K562 (cell line): ENCODE measurements at regions not wholly inside any gene's neighbourhood (a gene's known extent, or its start where the extent isn't known, plus 50 kb on each side); places are given as distances from the start of the nearest gene placed in this dataset.

Experiments
- ATAC-seq: fragments of 200-7000 bp; cut with Tn5 transposase; 3 replicates; pipeline ENCODE4 v1.9.1; 2020; ENCODE audit warnings: moderate library complexity
- BruUV-seq: library from RNA; stranded (reverse); fragments of 400-500 nt; replicated peaks from 2 replicates; lab custom pipeline; 2021; lab: Mats Ljungman, UMichigan
- CTCF ChIA-PET: fragments of 300-600 bp; formaldehyde crosslinking; extraction: SDS; loops from one replicate; lab custom pipeline; 2021; ENCODE audit warnings: low intra/inter-chr PET ratio; lab: Yijun Ruan, JAX
- POLR2A ChIA-PET: fragments of 300-600, 350-650 bp; sonication (Branson Sonifier 250); formaldehyde crosslinking; extraction: SDS; loops from one replicate; lab custom pipeline; 2021; ENCODE audit warnings: antibody characterized with exemption, inconsistent platforms; lab: Yijun Ruan, JAX
- DNase-seq, 4 experiments: peaks; one replicate each; pipeline versions ENCODE4 v3.0.0 to v3.0.0-alpha.2; 2011 to 2018; ENCODE audit warnings: low spot score in 3 of 4, mixed read lengths in 3 of 4; ENCODE audit errors: extremely low read depth in 1 of 4
- FAIRE-seq: peaks from 2 replicates; lab custom pipeline; 2011; peaks lifted over from hg19 to GRCh38; lab: Jason Lieb, UNC
- H2AFZ ChIP-seq: 2 replicates; pipeline ENCODE4 v1.6.0; 2011; ENCODE audit warnings: low read depth, low read length, control low read depth, inconsistent platforms
- H3K27ac ChIP-seq: fragments of 200-600 bp; 3 replicates; pipeline ENCODE4 v1.8.0; 2011; ENCODE audit warnings: low read depth, mild to moderate bottlenecking, control low read depth, inconsistent platforms, low read length, moderate library complexity, mixed read lengths; ENCODE audit errors: extremely low read depth
- H3K27me3 ChIP-seq, 2 experiments: fragments of 300-600 bp in 1 of 2; 2 replicates in 1 of 2; 3 replicates in 1 of 2; pipeline versions ENCODE4 v1.6.0 to v1.8.0; 2011; ENCODE audit warnings: inconsistent platforms in 2 of 2, low read length in 2 of 2, mild to moderate bottlenecking in 1 of 2, mixed read lengths in 1 of 2, moderate library complexity in 1 of 2; ENCODE audit not compliant: control insufficient read depth in 2 of 2, insufficient read depth in 2 of 2
- H3K36me3 ChIP-seq: fragments of 300-600 bp; 3 replicates; pipeline ENCODE4 v1.8.0; 2011; ENCODE audit warnings: mild to moderate bottlenecking, low read length, inconsistent platforms; ENCODE audit not compliant: control insufficient read depth, insufficient read depth
- H3K4me1 ChIP-seq, 2 experiments: fragments of 200-600 bp in 1 of 2; replicated peaks in 1 of 2; 2 replicates in 1 of 2; 3 replicates in 1 of 2; pipeline versions ENCODE4 v1.5.1 to v1.8.0; 2011; ENCODE audit warnings: inconsistent platforms in 2 of 2, low read length in 2 of 2, mild to moderate bottlenecking in 1 of 2, mixed read lengths in 1 of 2, moderate library complexity in 1 of 2; ENCODE audit not compliant: control insufficient read depth in 2 of 2, insufficient read depth in 2 of 2
- H3K4me2 ChIP-seq: 2 replicates; pipeline ENCODE4 v1.6.1; 2011; ENCODE audit warnings: low read length, control low read depth, inconsistent platforms, mixed read lengths; ENCODE audit not compliant: insufficient read depth
- H3K4me3 ChIP-seq: fragments of 200-600 bp; sonication (generic), shearing (Covaris generic); 2 replicates; pipeline ENCODE4 v1.5.1; 2016; ENCODE audit warnings: control low read depth, inconsistent platforms
- H3K79me2 ChIP-seq: fragments of 200-600 bp; 3 replicates; pipeline ENCODE4 v1.8.0; 2011; ENCODE audit warnings: low read length, inconsistent platforms; ENCODE audit not compliant: control insufficient read depth, insufficient read depth
- H3K9ac ChIP-seq, 2 experiments: 2 replicates each; pipeline versions ENCODE4 v1.6.0 to v1.6.1; 2011; ENCODE audit warnings: low read depth in 2 of 2, low read length in 2 of 2, control low read depth in 1 of 2, inconsistent platforms in 1 of 2, mild to moderate bottlenecking in 1 of 2, mixed read lengths in 1 of 2; ENCODE audit not compliant: insufficient read depth in 1 of 2
- H3K9me1 ChIP-seq: one replicate; pipeline ENCODE4 v1.6.0; 2011; ENCODE audit warnings: inconsistent platforms, mild to moderate bottlenecking, low read length, moderate library complexity; ENCODE audit not compliant: control insufficient read depth, insufficient read depth
- H3K9me3 ChIP-seq: replicated peaks from 2 replicates; pipeline ENCODE4 v1.5.1; 2011; ENCODE audit warnings: low read depth, low read length, inconsistent platforms; ENCODE audit not compliant: control insufficient read depth, insufficient read depth
- H4K20me1 ChIP-seq: replicated peaks from 2 replicates; pipeline ENCODE4 v1.6.1; 2011; ENCODE audit warnings: low read length, inconsistent platforms, mixed read lengths; ENCODE audit not compliant: control insufficient read depth, insufficient read depth
- BHLHE40 ChIP-seq: IDR thresholded peaks from 2 replicates; pipeline ENCODE4 v1.6.1; 2011; ENCODE audit warnings: low read length, improper control_type of control experiment
- ESRRA ChIP-seq: fragments of 450-650 bp; IDR thresholded peaks from 2 replicates; pipeline ENCODE4 v1.6.1; 2014; ENCODE audit warnings: low read depth, mild to moderate bottlenecking, moderate library complexity, borderline replicate concordance
- PHF20 ChIP-seq: fragments of 450-650 bp; IDR thresholded peaks from 2 replicates; pipeline ENCODE4 v1.6.1; 2018; ENCODE audit not compliant: partially characterized antibody
- SNIP1 ChIP-seq: fragments of 450-650 bp; IDR thresholded peaks from 2 replicates; pipeline ENCODE4 v1.7.1; 2017; ENCODE audit warnings: low read depth, mild to moderate bottlenecking
- TEAD1 ChIP-seq, 2 experiments: fragments of 450-650 bp in 1 of 2; sonication (generic) in 1 of 2; formaldehyde crosslinking; IDR thresholded peaks; 2 replicates each; pipeline versions ENCODE4 v1.4.0 to v1.8.0; 2020 to 2022; ENCODE audit warnings: mild to moderate bottlenecking in 2 of 2, missing genetic modification reagents in 1 of 2
- ZFX ChIP-seq: sonication (generic); formaldehyde crosslinking; IDR thresholded peaks from 2 replicates; pipeline ENCODE4 v1.8.0; 2022; ENCODE audit warnings: mild to moderate bottlenecking, missing genetic modification reagents, moderate library complexity
- ZNF41 ChIP-seq: fragments of 250-450 bp; sonication (Bioruptor Pico); conservative IDR thresholded peaks from 2 replicates; pipeline ENCODE4 v1.4.0; 2020; ENCODE audit warnings: mild to moderate bottlenecking
- ZNF586 ChIP-seq: fragments of 450-650 bp; formaldehyde crosslinking; conservative IDR thresholded peaks from 2 replicates; pipeline ENCODE4 v1.4.0; 2020; ENCODE audit warnings: mild to moderate bottlenecking, moderate library complexity
- WGBS: fragments of 100-300 bp; shearing (Covaris generic); methylation state at CpG from one replicate; pipeline ENCODE4 v1.1.6; 2016; ENCODE audit warnings: low coverage, mixed read lengths; ENCODE audit not compliant: insufficient coverage; ENCODE audit errors: missing lambda C conversion rate; 5-methylcytosine and 5-hydroxymethylcytosine counted together
- in situ Hi-C: fragments of 300-500 bp; cut with MboI; formaldehyde crosslinking; loops from 4 replicates; pipeline ENCODE4 v1.15.0; 2018; ENCODE audit warnings: inconsistent platforms, mixed read lengths
- intact Hi-C: fragments of 100-400 bp; cut with micrococcal nuclease; formaldehyde crosslinking; loops from 2 replicates; pipeline ENCODE4 v1.14.2; 2022
- TF ChIP-seq, protein P1 (sequence below): fragments of 450-650 bp; conservative IDR thresholded peaks from 2 replicates; pipeline ENCODE4 v1.6.1; 2016; ENCODE audit warnings: missing genetic modification characterization, low read depth, mild to moderate bottlenecking, missing compliant biosample characterization, moderate library complexity
- TF ChIP-seq, protein P2 (sequence below): fragments of 250-450 bp; sonication (Bioruptor Pico); IDR thresholded peaks from 2 replicates; pipeline ENCODE4 v1.5.0; 2020; ENCODE audit warnings: mild to moderate bottlenecking, borderline replicate concordance
- TF ChIP-seq, protein P3 (sequence below), 2 experiments: fragments of 450-650 bp in 1 of 2; IDR thresholded peaks; 2 replicates each; pipeline ENCODE4 v1.6.1; 2011 to 2017; ENCODE audit warnings: low read depth in 2 of 2, antibody characterized with exemption in 1 of 2, borderline replicate concordance in 1 of 2, low read length in 1 of 2, mild to moderate bottlenecking in 1 of 2, mixed read lengths in 1 of 2; ENCODE audit not compliant: control insufficient read depth in 1 of 2
- TF ChIP-seq, protein P4 (sequence below): sonication (generic); formaldehyde crosslinking; IDR thresholded peaks from 2 replicates; pipeline ENCODE4 v1.8.0; 2022; ENCODE audit warnings: missing genetic modification reagents, mild to moderate bottlenecking, borderline replicate concordance

DNA sequence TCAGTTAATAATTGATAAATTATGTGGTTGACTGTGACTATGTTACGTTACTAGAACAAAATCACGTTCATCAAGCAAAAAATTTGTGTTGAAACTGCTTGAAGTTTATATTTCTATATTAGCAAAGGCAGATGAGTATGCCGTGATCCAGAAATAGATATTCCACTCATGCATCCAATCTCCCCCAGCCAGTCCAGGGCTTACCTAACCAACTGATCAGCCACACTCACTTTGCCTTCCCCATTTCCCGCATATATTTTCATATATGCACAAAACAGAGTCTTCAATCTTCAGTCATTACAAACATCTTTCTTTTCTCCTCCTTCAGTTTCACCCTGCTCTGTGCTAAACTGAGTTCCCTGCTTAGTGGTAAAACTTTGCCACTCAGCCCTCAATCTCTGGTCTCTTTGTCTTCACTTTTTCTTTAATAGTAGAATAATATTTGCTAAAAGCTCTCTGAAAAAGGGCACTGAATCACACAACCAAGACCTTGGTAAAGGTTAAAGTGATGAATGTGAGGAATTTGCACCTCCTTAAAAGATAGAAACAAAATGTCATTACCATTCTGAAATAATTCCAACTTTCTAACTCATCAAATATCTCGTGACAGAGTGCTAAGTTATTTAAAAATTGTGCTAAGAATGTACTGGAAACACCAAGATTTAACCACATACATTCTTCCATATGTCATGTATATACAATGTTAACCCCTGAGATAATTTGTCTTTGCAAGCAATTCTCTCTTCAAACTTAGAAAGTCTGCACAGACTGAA, 893.2 kb upstream of the CRIM1 start:
- H3K4me2 ChIP-seq, result no peak overlapping the region
- no TSS peak for BruUV-seq
- no peak for FAIRE-seq
- no peaks in the 10 kb centered on the region for H3K79me2 ChIP-seq
- in situ Hi-C loops, result no loop called here
- POLR2A ChIA-PET, result no interaction called here
- no peaks in the 10 kb centered on the region for H3K36me3 ChIP-seq
- ATAC-seq, result no peak
- no peak overlapping the region for H3K27ac ChIP-seq
- H3K27me3 ChIP-seq, result no peaks in the 10 kb centered on the region
- whole genome bisulfite sequencing, result 0% methylated on average over 5 of the region's 5 CpGs
- no peaks in the 10 kb centered on the region for H3K4me1 ChIP-seq
- CTCF ChIA-PET, result no interaction called here
- no peaks in the 10 kb centered on the region; the same call in 1 of the 2 replicates for H3K9me3 ChIP-seq
- H3K9me1 ChIP-seq, result no peaks in the 10 kb centered on the region
- H2AFZ ChIP-seq, result no peak overlapping the region
- no peaks in the 10 kb centered on the region for H4K20me1 ChIP-seq
- no peak overlapping the region for H3K9ac ChIP-seq
- no peak overlapping the region for H3K4me3 ChIP-seq
- intact Hi-C loops, result no loop called here
- DNase-seq, result no peak
- TF ChIP-seq, protein P1, sequence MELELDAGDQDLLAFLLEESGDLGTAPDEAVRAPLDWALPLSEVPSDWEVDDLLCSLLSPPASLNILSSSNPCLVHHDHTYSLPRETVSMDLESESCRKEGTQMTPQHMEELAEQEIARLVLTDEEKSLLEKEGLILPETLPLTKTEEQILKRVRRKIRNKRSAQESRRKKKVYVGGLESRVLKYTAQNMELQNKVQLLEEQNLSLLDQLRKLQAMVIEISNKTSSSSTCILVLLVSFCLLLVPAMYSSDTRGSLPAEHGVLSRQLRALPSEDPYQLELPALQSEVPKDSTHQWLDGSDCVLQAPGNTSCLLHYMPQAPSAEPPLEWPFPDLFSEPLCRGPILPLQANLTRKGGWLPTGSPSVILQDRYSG (tag), result no peak
- TF ChIP-seq ZNF586 (CRISPR knock-in tag) (no peak), BHLHE40 (no peak), TEAD1 (CRISPR knock-in tag; IDR thresholded peaks at IDR 0.05) (no peak), SNIP1 (no peak), ZFX (no peak), PHF20 (no peak), ZNF41 (CRISPR knock-in tag) (no peak), ESRRA (no peak)
- TF ChIP-seq, protein P2, sequence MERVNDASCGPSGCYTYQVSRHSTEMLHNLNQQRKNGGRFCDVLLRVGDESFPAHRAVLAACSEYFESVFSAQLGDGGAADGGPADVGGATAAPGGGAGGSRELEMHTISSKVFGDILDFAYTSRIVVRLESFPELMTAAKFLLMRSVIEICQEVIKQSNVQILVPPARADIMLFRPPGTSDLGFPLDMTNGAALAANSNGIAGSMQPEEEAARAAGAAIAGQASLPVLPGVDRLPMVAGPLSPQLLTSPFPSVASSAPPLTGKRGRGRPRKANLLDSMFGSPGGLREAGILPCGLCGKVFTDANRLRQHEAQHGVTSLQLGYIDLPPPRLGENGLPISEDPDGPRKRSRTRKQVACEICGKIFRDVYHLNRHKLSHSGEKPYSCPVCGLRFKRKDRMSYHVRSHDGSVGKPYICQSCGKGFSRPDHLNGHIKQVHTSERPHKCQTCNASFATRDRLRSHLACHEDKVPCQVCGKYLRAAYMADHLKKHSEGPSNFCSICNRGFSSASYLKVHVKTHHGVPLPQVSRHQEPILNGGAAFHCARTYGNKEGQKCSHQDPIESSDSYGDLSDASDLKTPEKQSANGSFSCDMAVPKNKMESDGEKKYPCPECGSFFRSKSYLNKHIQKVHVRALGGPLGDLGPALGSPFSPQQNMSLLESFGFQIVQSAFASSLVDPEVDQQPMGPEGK (CRISPR knock-in tag), result no peak
- TF ChIP-seq, protein P3, sequence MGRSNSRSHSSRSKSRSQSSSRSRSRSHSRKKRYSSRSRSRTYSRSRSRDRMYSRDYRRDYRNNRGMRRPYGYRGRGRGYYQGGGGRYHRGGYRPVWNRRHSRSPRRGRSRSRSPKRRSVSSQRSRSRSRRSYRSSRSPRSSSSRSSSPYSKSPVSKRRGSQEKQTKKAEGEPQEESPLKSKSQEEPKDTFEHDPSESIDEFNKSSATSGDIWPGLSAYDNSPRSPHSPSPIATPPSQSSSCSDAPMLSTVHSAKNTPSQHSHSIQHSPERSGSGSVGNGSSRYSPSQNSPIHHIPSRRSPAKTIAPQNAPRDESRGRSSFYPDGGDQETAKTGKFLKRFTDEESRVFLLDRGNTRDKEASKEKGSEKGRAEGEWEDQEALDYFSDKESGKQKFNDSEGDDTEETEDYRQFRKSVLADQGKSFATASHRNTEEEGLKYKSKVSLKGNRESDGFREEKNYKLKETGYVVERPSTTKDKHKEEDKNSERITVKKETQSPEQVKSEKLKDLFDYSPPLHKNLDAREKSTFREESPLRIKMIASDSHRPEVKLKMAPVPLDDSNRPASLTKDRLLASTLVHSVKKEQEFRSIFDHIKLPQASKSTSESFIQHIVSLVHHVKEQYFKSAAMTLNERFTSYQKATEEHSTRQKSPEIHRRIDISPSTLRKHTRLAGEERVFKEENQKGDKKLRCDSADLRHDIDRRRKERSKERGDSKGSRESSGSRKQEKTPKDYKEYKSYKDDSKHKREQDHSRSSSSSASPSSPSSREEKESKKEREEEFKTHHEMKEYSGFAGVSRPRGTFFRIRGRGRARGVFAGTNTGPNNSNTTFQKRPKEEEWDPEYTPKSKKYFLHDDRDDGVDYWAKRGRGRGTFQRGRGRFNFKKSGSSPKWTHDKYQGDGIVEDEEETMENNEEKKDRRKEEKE (IDR thresholded peaks at IDR 0.05; ENCODE audit: borderline replicate concordance in 1 of 2, control insufficient read depth in 1 of 2, low read depth in 2 of 2, low read length in 1 of 2), result no peak
- TF ChIP-seq, protein P4, sequence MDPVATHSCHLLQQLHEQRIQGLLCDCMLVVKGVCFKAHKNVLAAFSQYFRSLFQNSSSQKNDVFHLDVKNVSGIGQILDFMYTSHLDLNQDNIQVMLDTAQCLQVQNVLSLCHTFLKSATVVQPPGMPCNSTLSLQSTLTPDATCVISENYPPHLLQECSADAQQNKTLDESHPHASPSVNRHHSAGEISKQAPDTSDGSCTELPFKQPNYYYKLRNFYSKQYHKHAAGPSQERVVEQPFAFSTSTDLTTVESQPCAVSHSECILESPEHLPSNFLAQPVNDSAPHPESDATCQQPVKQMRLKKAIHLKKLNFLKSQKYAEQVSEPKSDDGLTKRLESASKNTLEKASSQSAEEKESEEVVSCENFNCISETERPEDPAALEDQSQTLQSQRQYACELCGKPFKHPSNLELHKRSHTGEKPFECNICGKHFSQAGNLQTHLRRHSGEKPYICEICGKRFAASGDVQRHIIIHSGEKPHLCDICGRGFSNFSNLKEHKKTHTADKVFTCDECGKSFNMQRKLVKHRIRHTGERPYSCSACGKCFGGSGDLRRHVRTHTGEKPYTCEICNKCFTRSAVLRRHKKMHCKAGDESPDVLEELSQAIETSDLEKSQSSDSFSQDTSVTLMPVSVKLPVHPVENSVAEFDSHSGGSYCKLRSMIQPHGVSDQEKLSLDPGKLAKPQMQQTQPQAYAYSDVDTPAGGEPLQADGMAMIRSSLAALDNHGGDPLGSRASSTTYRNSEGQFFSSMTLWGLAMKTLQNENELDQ (CRISPR knock-in tag), result no peak
